RCC 7860 (cell line): ENCODE measurements at regions not wholly inside any gene's neighbourhood (a gene's known extent, or its start where the extent isn't known, plus 50 kb on each side); places are given as distances from the start of the nearest gene placed in this dataset.

Experiments
- DNase-seq: peaks from one replicate; pipeline ENCODE4 v3.0.0-alpha.2; 2015; ENCODE audit warnings: low spot score
- FAIRE-seq: peaks from 2 replicates; lab custom pipeline; 2012; peaks lifted over from hg19 to GRCh38; lab: Jason Lieb, UNC

GRCh38 chr2:236841389-236841788 lies 244.3 kb upstream of the COPS8 start:
- DNase-seq: no peak
- no peak for FAIRE-seq

- DNase-seq (no peak), FAIRE-seq (no peak)
Measured at GRCh38 chr2:236843161-236843968, 242.3 kb upstream of the COPS8 start.

GRCh38 chr2:236844711-236845110 lies 241.0 kb upstream of the COPS8 start:
- FAIRE-seq (no peak), DNase-seq (no peak)

GRCh38 chr2:236847023-236847422 lies 238.7 kb upstream of the COPS8 start:
- no peak for DNase-seq
- FAIRE-seq: no peak

GRCh38 chr2:236847538-236848263 lies 238.0 kb upstream of the COPS8 start:
- FAIRE-seq (no peak), DNase-seq (no peak)

GRCh38 chr2:236848501-236848900 lies 237.2 kb upstream of the COPS8 start:
- no peak for DNase-seq
- FAIRE-seq: no peak

GRCh38 chr2:236849508-236849907 lies 236.2 kb upstream of the COPS8 start:
- DNase-seq (no peak), FAIRE-seq (no peak)

- FAIRE-seq: no peak
Measured at GRCh38 chr2:236849940-236850339, 235.7 kb upstream of the COPS8 start.

GRCh38 chr2:236851187-236851586 lies 234.5 kb upstream of the COPS8 start:
- FAIRE-seq (no peak), DNase-seq (no peak)

More at GRCh38 chr2:236849940-236850339, 235.7 kb upstream of the COPS8 start:
- no peak for DNase-seq

GRCh38 chr2:236852100-236852976 lies 233.4 kb upstream of the COPS8 start:
- no peak for FAIRE-seq
- no peak for DNase-seq

- no peak for DNase-seq
- no peak for FAIRE-seq
Measured at GRCh38 chr2:236852977-236853374, 232.7 kb upstream of the COPS8 start.

GRCh38 chr2:236853585-236854051 lies 232.1 kb upstream of the COPS8 start:
- no peak for DNase-seq
- FAIRE-seq: no peak

GRCh38 chr2:236855176-236855865 lies 230.4 kb upstream of the COPS8 start:
- DNase-seq (no peak), FAIRE-seq (no peak)

- FAIRE-seq: no peak
- no peak for DNase-seq
Measured at GRCh38 chr2:236855866-236856847, 229.5 kb upstream of the COPS8 start.

- FAIRE-seq (no peak), DNase-seq (no peak)
Measured at GRCh38 chr2:236856848-236857235, 228.8 kb upstream of the COPS8 start.

GRCh38 chr2:236857246-236857645 lies 228.4 kb upstream of the COPS8 start:
- DNase-seq: no peak
- FAIRE-seq: no peak

- FAIRE-seq: no peak
- DNase-seq: no peak
Measured at GRCh38 chr2:236857781-236858180, 227.9 kb upstream of the COPS8 start.

GRCh38 chr2:236858661-236859060 lies 227.0 kb upstream of the COPS8 start:
- DNase-seq (no peak), FAIRE-seq (no peak)

GRCh38 chr2:236859908-236860307 lies 225.8 kb upstream of the COPS8 start:
- no peak for FAIRE-seq
- no peak for DNase-seq
